GM23338 (cell line): ENCODE measurements at regions not wholly inside any gene's neighbourhood (a gene's known extent, or its start where the extent isn't known, plus 50 kb on each side); places are given as distances from the start of the nearest gene placed in this dataset.

Experiments used
- ATAC-seq: fragments of 200-7000 bp; cut with Tn5 transposase; 3 replicates; pipeline ENCODE4 v1.9.1; 2020
- DNase-seq: peaks from one replicate; pipeline ENCODE4 v3.0.0-alpha.2; 2015; ENCODE audit warnings: low spot score
- H2AFZ ChIP-seq: fragments of 200-600 bp; sonication (generic); 2 replicates; pipeline ENCODE4 v1.8.0; 2016; ENCODE audit warnings: antibody characterized with exemption, mild to moderate bottlenecking, moderate library complexity
- H3F3A ChIP-seq: fragments of 200-600 bp; sonication (generic); replicated peaks from 2 replicates; pipeline ENCODE4 v1.8.0; 2017; ENCODE audit warnings: antibody characterized with exemption, mixed run types, low read depth
- H3K27ac ChIP-seq: fragments of 200-600 bp; sonication (generic); 2 replicates; pipeline ENCODE4 v1.6.1; 2016; ENCODE audit warnings: low read depth
- H3K27me3 ChIP-seq: fragments of 200-600 bp; sonication (generic); 2 replicates; pipeline ENCODE4 v1.8.0; 2016; ENCODE audit warnings: mild to moderate bottlenecking, mixed run types, moderate library complexity; ENCODE audit not compliant: insufficient read depth
- H3K36me3 ChIP-seq: fragments of 200-600 bp; sonication (generic); 2 replicates; pipeline ENCODE4 v1.8.0; 2016; ENCODE audit warnings: mild to moderate bottlenecking; ENCODE audit not compliant: insufficient read depth
- H3K4me1 ChIP-seq: fragments of 200-600 bp; sonication (generic); 2 replicates; pipeline ENCODE4 v1.8.0; 2016; ENCODE audit warnings: mild to moderate bottlenecking, moderate library complexity; ENCODE audit not compliant: insufficient read depth
- H3K4me2 ChIP-seq: fragments of 200-600 bp; sonication (generic); 2 replicates; pipeline ENCODE4 v1.7.1; 2017; ENCODE audit warnings: mixed run types
- H3K4me3 ChIP-seq: fragments of 200-600 bp; sonication (generic); 2 replicates; pipeline ENCODE4 v1.6.1; 2016; ENCODE audit warnings: mixed run types
- H3K79me2 ChIP-seq: fragments of 200-600 bp; sonication (generic); replicated peaks from 2 replicates; pipeline ENCODE4 v1.8.0; 2017; ENCODE audit warnings: mild to moderate bottlenecking; ENCODE audit not compliant: insufficient read depth
- H3K9me2 ChIP-seq: fragments of 200-600 bp; sonication (generic); 2 replicates; pipeline ENCODE4 v1.8.0; 2017; ENCODE audit not compliant: insufficient read depth
- H4K20me1 ChIP-seq: fragments of 200-600 bp; sonication (generic); replicated peaks from 2 replicates; pipeline ENCODE4 v1.8.0; 2017; ENCODE audit warnings: mild to moderate bottlenecking; ENCODE audit not compliant: insufficient read depth
- H3K27ac Mint-ChIP-seq: 2 replicates; pipeline ENCODE4 v1.8.0; 2020; ENCODE audit warnings: inconsistent platforms, mild to moderate bottlenecking, moderate library complexity, mixed read lengths
- H3K27me3 Mint-ChIP-seq: 3 replicates; pipeline ENCODE4 v1.8.0; 2022; ENCODE audit warnings: low read depth, mild to moderate bottlenecking, moderate library complexity, mixed read lengths, inconsistent platforms; ENCODE audit not compliant: insufficient read depth, poor library complexity
- H3K36me3 Mint-ChIP-seq: 3 replicates; pipeline ENCODE4 v1.8.0; 2021; ENCODE audit warnings: low read depth, mild to moderate bottlenecking, inconsistent platforms, moderate library complexity, mixed read lengths
- H3K4me1 Mint-ChIP-seq: 3 replicates; pipeline ENCODE4 v1.8.0; 2020; ENCODE audit warnings: mild to moderate bottlenecking, inconsistent platforms, mixed read lengths
- H3K4me3 Mint-ChIP-seq: 3 replicates; pipeline ENCODE4 v1.8.0; 2021; ENCODE audit warnings: moderate library complexity, mild to moderate bottlenecking, inconsistent platforms, mixed read lengths
- H3K9me3 Mint-ChIP-seq: 3 replicates; pipeline ENCODE4 v1.8.0; 2020; ENCODE audit warnings: moderate library complexity, mild to moderate bottlenecking, inconsistent platforms, mixed read lengths
- CREB1 ChIP-seq: fragments of 250-450 bp; sonication (Bioruptor Pico); IDR thresholded peaks from 2 replicates; pipeline ENCODE4 v1.5.0; 2020; ENCODE audit warnings: low read depth, mild to moderate bottlenecking, moderate library complexity
- EZH2 ChIP-seq: fragments of 200-600 bp; sonication (generic); IDR thresholded peaks from one replicate; pipeline ENCODE4 v1.8.0; 2017; ENCODE audit warnings: antibody characterized with exemption, mild to moderate bottlenecking, low read depth; ENCODE audit not compliant: unreplicated experiment
- EZH2phosphoT487 ChIP-seq: fragments of 200-600 bp; sonication (generic); IDR thresholded peaks from one replicate; pipeline ENCODE4 v1.8.1; 2018; ENCODE audit warnings: antibody characterized with exemption; ENCODE audit not compliant: unreplicated experiment
- JUNB ChIP-seq: IDR thresholded peaks from one replicate; pipeline ENCODE4 v1.6.1; 2016; ENCODE audit warnings: antibody characterized with exemption; ENCODE audit not compliant: unreplicated experiment
- NANOG ChIP-seq: IDR thresholded peaks from 2 replicates; pipeline ENCODE4 v1.6.1; 2016; ENCODE audit warnings: antibody characterized with exemption, borderline replicate concordance
- STAT1 ChIP-seq: IDR thresholded peaks from one replicate; pipeline ENCODE4 v1.6.1; 2016; ENCODE audit warnings: antibody characterized with exemption; ENCODE audit not compliant: unreplicated experiment
- ZNF114 ChIP-seq: fragments of 250-450 bp; sonication (Bioruptor Pico); IDR thresholded peaks from 2 replicates; pipeline ENCODE4 v1.5.0; 2020; ENCODE audit warnings: mild to moderate bottlenecking, moderate library complexity
- ZNF331 ChIP-seq: fragments of 250-450 bp; sonication (Bioruptor Pico); IDR thresholded peaks from 2 replicates; pipeline ENCODE4 v1.5.0; 2020; ENCODE audit warnings: low read depth, mild to moderate bottlenecking, moderate library complexity
- TF ChIP-seq, protein P1 (sequence below), 2 experiments: fragments of 200-600 bp in 1 of 2; sonication (generic) in 1 of 2; conservative IDR thresholded peaks; 2 replicates each; pipeline versions ENCODE4 v1.5.1 to v1.6.1; 2016 to 2017; ENCODE audit warnings: antibody characterized with exemption in 2 of 2, low read depth in 2 of 2, mild to moderate bottlenecking in 2 of 2, moderate library complexity in 1 of 2
- TF ChIP-seq, protein P2 (sequence below): IDR thresholded peaks from 2 replicates; pipeline ENCODE4 v1.6.1; 2016; ENCODE audit warnings: antibody characterized with exemption

DNA sequence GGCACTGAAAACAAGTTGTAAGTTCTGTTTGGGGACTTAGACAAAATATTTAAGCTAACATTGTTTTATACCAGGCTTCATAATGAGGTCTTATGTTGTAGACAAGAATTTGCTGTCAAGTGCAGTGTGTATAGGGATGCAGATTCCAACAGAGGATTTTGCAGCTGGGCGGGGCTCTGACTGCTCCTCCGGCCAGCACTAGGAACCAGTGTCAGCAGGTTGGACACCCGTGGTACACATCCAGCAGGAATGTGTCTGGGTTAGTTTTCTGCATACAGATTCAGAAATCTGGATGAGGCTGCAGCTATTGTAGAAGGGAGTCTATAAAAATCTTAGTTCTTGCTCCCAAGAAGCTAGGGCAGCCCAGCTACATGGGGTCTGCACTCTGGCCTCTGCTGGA is 194.3 kb upstream of the RBM19 start:
- Mint-ChIP-seq H3K9me3 (peaks cover 2% of the 10 kb centered on the region; the same call in 1 of the 3 replicates), H3K4me3 (no peak overlapping the region), H3K27ac (no peak overlapping the region), H3K27me3 (peaks cover 7% of the 10 kb centered on the region), H3K4me1 (no peaks in the 10 kb centered on the region), H3K36me3 (no peaks in the 10 kb centered on the region)
- Histone ChIP-seq H3K27me3 (0 out of 2 replicates have a peak, but pooled peaks cover 3% of the 10 kb centered on the region), H3K79me2 (no peaks in the 10 kb centered on the region), H3K4me3 (no peak overlapping the region), H2AFZ (no peak overlapping the region), H3K27ac (no peak overlapping the region), H3K36me3 (no peaks in the 10 kb centered on the region), H4K20me1 (no peaks in the 10 kb centered on the region), H3K4me2 (no peak overlapping the region), H3F3A (no peaks in the 10 kb centered on the region), H3K9me2 (peaks cover 4% of the 10 kb centered on the region; the same call in 1 of the 2 replicates), H3K4me1 (no peaks in the 10 kb centered on the region)
- DNase-seq (no peak), ATAC-seq (no peak)
- TF ChIP-seq JUNB (no peak), CREB1 (CRISPR knock-in tag) (no peak), ZNF114 (no peak), NANOG (no peak), STAT1 (no peak), EZH2phosphoT487 (no peak), ZNF331 (CRISPR knock-in tag) (no peak)
- TF ChIP-seq, protein P1, sequence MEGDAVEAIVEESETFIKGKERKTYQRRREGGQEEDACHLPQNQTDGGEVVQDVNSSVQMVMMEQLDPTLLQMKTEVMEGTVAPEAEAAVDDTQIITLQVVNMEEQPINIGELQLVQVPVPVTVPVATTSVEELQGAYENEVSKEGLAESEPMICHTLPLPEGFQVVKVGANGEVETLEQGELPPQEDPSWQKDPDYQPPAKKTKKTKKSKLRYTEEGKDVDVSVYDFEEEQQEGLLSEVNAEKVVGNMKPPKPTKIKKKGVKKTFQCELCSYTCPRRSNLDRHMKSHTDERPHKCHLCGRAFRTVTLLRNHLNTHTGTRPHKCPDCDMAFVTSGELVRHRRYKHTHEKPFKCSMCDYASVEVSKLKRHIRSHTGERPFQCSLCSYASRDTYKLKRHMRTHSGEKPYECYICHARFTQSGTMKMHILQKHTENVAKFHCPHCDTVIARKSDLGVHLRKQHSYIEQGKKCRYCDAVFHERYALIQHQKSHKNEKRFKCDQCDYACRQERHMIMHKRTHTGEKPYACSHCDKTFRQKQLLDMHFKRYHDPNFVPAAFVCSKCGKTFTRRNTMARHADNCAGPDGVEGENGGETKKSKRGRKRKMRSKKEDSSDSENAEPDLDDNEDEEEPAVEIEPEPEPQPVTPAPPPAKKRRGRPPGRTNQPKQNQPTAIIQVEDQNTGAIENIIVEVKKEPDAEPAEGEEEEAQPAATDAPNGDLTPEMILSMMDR (conservative IDR thresholded peaks at IDR 0.05; ENCODE audit: low read depth in 2 of 2) = no peak
- TF ChIP-seq, protein P2, sequence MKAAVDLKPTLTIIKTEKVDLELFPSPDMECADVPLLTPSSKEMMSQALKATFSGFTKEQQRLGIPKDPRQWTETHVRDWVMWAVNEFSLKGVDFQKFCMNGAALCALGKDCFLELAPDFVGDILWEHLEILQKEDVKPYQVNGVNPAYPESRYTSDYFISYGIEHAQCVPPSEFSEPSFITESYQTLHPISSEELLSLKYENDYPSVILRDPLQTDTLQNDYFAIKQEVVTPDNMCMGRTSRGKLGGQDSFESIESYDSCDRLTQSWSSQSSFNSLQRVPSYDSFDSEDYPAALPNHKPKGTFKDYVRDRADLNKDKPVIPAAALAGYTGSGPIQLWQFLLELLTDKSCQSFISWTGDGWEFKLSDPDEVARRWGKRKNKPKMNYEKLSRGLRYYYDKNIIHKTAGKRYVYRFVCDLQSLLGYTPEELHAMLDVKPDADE = no peak

DNA sequence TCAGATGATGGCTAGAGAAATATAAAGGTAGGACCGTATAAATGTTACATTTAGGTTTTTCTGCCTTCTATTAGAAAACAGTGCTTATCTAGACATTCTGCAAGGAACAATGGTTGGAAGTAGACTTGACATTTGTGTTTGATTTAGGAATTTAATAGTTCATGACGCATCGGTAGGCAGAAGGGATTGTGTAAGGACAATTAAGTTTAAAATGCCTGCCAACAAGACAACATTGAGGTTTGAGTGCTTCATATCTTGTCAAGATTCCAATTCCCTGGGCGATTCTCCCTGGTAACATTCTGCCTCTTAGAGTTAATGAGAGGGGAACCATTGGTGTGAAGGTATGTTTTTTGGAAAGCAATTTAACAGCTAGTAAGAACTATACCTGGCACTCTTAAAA is 186.8 kb upstream of the RBM19 start:
- DNase-seq (no peak), ATAC-seq (no peak)
- 0 out of 2 replicates have a peak, but pooled peaks cover 3% of the 10 kb centered on the region for H3K9me2 ChIP-seq
- TF ChIP-seq, protein P1 (conservative IDR thresholded peaks at IDR 0.05; ENCODE audit: low read depth in 2 of 2) = no peak
- TF ChIP-seq EZH2phosphoT487 (no peak), EZH2 (no peak), JUNB (no peak)
- no peak overlapping the region for H2AFZ ChIP-seq
- no peaks in the 10 kb centered on the region; the same call in 1 of the 2 replicates for H4K20me1 ChIP-seq
- H3K4me3 Mint-ChIP-seq = no peak overlapping the region
- no peaks in the 10 kb centered on the region for H3K4me1 Mint-ChIP-seq
- H3F3A ChIP-seq = no peaks in the 10 kb centered on the region
- H3K36me3 ChIP-seq = no peaks in the 10 kb centered on the region
- no peaks in the 10 kb centered on the region for H3K79me2 ChIP-seq
- H3K27me3 Mint-ChIP-seq = no peaks in the 10 kb centered on the region
- no peak overlapping the region for H3K4me2 ChIP-seq
- no peaks in the 10 kb centered on the region for H3K9me3 Mint-ChIP-seq
- no peaks in the 10 kb centered on the region for H3K4me1 ChIP-seq
- no peaks in the 10 kb centered on the region for H3K36me3 Mint-ChIP-seq
- H3K27ac ChIP-seq = no peak overlapping the region
- no peak overlapping the region for H3K4me3 ChIP-seq
- no peak overlapping the region for H3K27ac Mint-ChIP-seq
- H3K27me3 ChIP-seq = no peaks in the 10 kb centered on the region
